ENCODE measurements at regions not wholly inside any gene's neighbourhood (a gene's known extent, or its start where the extent isn't known, plus 50 kb on each side); places are given as distances from the start of the nearest gene placed in this dataset.

DNA sequence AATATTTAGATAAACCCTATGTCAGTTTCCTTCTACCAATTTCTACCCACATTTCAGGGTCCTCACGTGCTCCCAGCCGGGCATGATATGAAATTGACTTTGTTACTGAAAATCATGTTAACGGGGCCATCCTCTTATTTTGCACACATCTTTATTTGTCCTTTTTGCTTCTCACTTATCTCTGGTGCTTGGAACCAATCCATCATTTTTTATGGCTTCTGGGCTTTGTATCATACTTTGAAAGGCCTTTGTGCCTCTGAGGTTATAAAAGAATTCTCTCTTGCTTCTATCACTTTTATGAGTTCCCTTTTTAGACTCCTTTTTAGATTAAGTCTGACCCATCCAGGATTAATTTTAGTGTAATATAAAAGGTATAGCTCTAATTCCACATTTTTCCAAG, 81.7 kb upstream of the PRNP start:
- TF ChIP-seq, protein P1, sequence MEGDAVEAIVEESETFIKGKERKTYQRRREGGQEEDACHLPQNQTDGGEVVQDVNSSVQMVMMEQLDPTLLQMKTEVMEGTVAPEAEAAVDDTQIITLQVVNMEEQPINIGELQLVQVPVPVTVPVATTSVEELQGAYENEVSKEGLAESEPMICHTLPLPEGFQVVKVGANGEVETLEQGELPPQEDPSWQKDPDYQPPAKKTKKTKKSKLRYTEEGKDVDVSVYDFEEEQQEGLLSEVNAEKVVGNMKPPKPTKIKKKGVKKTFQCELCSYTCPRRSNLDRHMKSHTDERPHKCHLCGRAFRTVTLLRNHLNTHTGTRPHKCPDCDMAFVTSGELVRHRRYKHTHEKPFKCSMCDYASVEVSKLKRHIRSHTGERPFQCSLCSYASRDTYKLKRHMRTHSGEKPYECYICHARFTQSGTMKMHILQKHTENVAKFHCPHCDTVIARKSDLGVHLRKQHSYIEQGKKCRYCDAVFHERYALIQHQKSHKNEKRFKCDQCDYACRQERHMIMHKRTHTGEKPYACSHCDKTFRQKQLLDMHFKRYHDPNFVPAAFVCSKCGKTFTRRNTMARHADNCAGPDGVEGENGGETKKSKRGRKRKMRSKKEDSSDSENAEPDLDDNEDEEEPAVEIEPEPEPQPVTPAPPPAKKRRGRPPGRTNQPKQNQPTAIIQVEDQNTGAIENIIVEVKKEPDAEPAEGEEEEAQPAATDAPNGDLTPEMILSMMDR (IDR thresholded peaks at IDR 0.05 in 2 of 3, conservative IDR thresholded peaks at IDR 0.05 in 1 of 3; ENCODE audit: control insufficient read depth in 2 of 3, extremely low read depth in 1 of 3, insufficient read depth in 1 of 3, low read depth in 3 of 3, low read length in 3 of 3) = no peak
- TF ChIP-seq CHD4 (IDR thresholded peaks at IDR 0.05) (no peak), JUND (IDR thresholded peaks at IDR 0.05; ENCODE audit: low read depth, low read length) (no peak), CBFB (IDR thresholded peaks at IDR 0.05; ENCODE audit: low read depth) (no peak), POLR2AphosphoS5 (IDR thresholded peaks at IDR 0.05; ENCODE audit: low read length) (no peak), EZH2 (IDR thresholded peaks at IDR 0.05; ENCODE audit: borderline replicate concordance, control insufficient read depth, low read depth, low read length) (no peak), HDAC6 (IDR thresholded peaks at IDR 0.05; ENCODE audit: unreplicated experiment) (no peak), NR2C2 (IDR thresholded peaks at IDR 0.05; ENCODE audit: borderline replicate concordance, control insufficient read depth, insufficient read length, low read depth) (no peak), POLR2A (IDR thresholded peaks at IDR 0.05; ENCODE audit: low read depth, low read length) (no peak), MXI1 (IDR thresholded peaks at IDR 0.05; ENCODE audit: low read depth, low read length) (no peak), IRF4 (IDR thresholded peaks at IDR 0.05; ENCODE audit: low read depth, low read length) (no peak)

Measured in GM12878 (cell line).